ENCODE measurements at regions not wholly inside any gene's neighbourhood (a gene's known extent, or its start where the extent isn't known, plus 50 kb on each side); places are given as distances from the start of the nearest gene placed in this dataset.

GRCh38 chr14:97445367-97445766, 648.2 kb downstream of the VRK1 start:
- DNase-seq (ENCODE audit: low read depth): no peak

- DNase-seq (ENCODE audit: low read depth): no peak
Measured at GRCh38 chr14:97446087-97446486, 648.9 kb downstream of the VRK1 start.

- DNase-seq (ENCODE audit: low read depth): no peak
Measured at GRCh38 chr14:97452314-97452713, 655.1 kb downstream of the VRK1 start.

- no peak for DNase-seq (ENCODE audit: low read depth)
Measured at GRCh38 chr14:97453991-97454390, 656.8 kb downstream of the VRK1 start.

GRCh38 chr14:97456462-97456861, 659.3 kb downstream of the VRK1 start:
- no peak for DNase-seq (ENCODE audit: low read depth)

GRCh38 chr14:97456958-97457357, 659.8 kb downstream of the VRK1 start:
- DNase-seq (ENCODE audit: low read depth): no peak

GRCh38 chr14:97457575-97458085, 660.4 kb downstream of the VRK1 start:
- no peak for DNase-seq (ENCODE audit: low read depth)

GRCh38 chr14:97458255-97458654, 661.1 kb downstream of the VRK1 start:
- DNase-seq (ENCODE audit: low read depth): no peak

GRCh38 chr14:97458661-97459579, 661.7 kb downstream of the VRK1 start:
- DNase-seq (ENCODE audit: low read depth): no peak

GRCh38 chr14:97462081-97462480, 664.9 kb downstream of the VRK1 start:
- no peak for DNase-seq (ENCODE audit: low read depth)

- no peak for DNase-seq (ENCODE audit: low read depth)
Measured at GRCh38 chr14:97468220-97468619, 671.0 kb downstream of the VRK1 start.

GRCh38 chr14:97477353-97477752, 680.2 kb downstream of the VRK1 start:
- no peak for DNase-seq (ENCODE audit: low read depth)

- no peak for DNase-seq (ENCODE audit: low read depth)
Measured at GRCh38 chr14:97485201-97485600, 688.0 kb downstream of the VRK1 start.

GRCh38 chr14:97486601-97487120, 689.5 kb downstream of the VRK1 start:
- no peak for DNase-seq (ENCODE audit: low read depth)

- no peak for DNase-seq (ENCODE audit: low read depth)
Measured at GRCh38 chr14:97489750-97490149, 692.6 kb downstream of the VRK1 start.

- DNase-seq (ENCODE audit: low read depth): no peak
Measured at GRCh38 chr14:97490521-97491070, 693.4 kb downstream of the VRK1 start.

- DNase-seq (ENCODE audit: low read depth): no peak
Measured at GRCh38 chr14:97491697-97492096, 694.5 kb downstream of the VRK1 start.

GRCh38 chr14:97499790-97500481, 702.8 kb downstream of the VRK1 start:
- DNase-seq (ENCODE audit: low read depth): no peak

- no peak for DNase-seq (ENCODE audit: low read depth)
Measured at GRCh38 chr14:97506626-97507025, 709.4 kb downstream of the VRK1 start.

- DNase-seq (ENCODE audit: low read depth): no peak
Measured at GRCh38 chr14:97513891-97514290, 716.7 kb downstream of the VRK1 start.

- DNase-seq (ENCODE audit: low read depth): no peak
Measured at GRCh38 chr14:97517566-97518234, 720.5 kb downstream of the VRK1 start.

- no peak for DNase-seq (ENCODE audit: low read depth)
Measured at GRCh38 chr14:97523936-97524335, 726.8 kb downstream of the VRK1 start.

Data from fibroblast of gingiva (primary cell).